HEK293T (cell line): ENCODE measurements at regions not wholly inside any gene's neighbourhood (a gene's known extent, or its start where the extent isn't known, plus 50 kb on each side); places are given as distances from the start of the nearest gene placed in this dataset.

Source experiments
- ARNT ChIP-seq: fragments of 450-650 bp; IDR thresholded peaks from 2 replicates; pipeline ENCODE4 v1.6.1; 2017; ENCODE audit warnings: mild to moderate bottlenecking
- BHLHE40 ChIP-seq: fragments of 450-650 bp; IDR thresholded peaks from 2 replicates; pipeline ENCODE4 v1.6.1; 2016; ENCODE audit warnings: mild to moderate bottlenecking, moderate library complexity, borderline replicate concordance
- ELF4 ChIP-seq: fragments of 450-650 bp; IDR thresholded peaks from 2 replicates; pipeline ENCODE4 v1.6.1; 2017; ENCODE audit warnings: antibody characterized with exemption
- FOXA1 ChIP-seq: fragments of 450-650 bp; IDR thresholded peaks from 2 replicates; pipeline ENCODE4 v1.6.1; 2016; ENCODE audit warnings: mild to moderate bottlenecking
- FOXK2 ChIP-seq: fragments of 450-650 bp; IDR thresholded peaks from 2 replicates; pipeline ENCODE4 v1.6.1; 2016; ENCODE audit warnings: mild to moderate bottlenecking
- FOXM1 ChIP-seq: fragments of 450-650 bp; IDR thresholded peaks from 2 replicates; pipeline ENCODE4 v1.6.1; 2017; ENCODE audit warnings: mild to moderate bottlenecking, borderline replicate concordance
- L3MBTL2 ChIP-seq: fragments of 450-650 bp; conservative IDR thresholded peaks from 2 replicates; pipeline ENCODE4 v1.6.1; 2016; ENCODE audit warnings: mild to moderate bottlenecking
- NFRKB ChIP-seq: fragments of 450-650 bp; IDR thresholded peaks from 2 replicates; pipeline ENCODE4 v1.6.1; 2016; ENCODE audit warnings: mild to moderate bottlenecking, moderate library complexity
- SP1 ChIP-seq: fragments of 450-650 bp; IDR thresholded peaks from 2 replicates; pipeline ENCODE4 v1.6.1; 2017
- SUZ12 ChIP-seq: fragments of 450-650 bp; IDR thresholded peaks from 2 replicates; pipeline ENCODE4 v1.6.1; 2016; ENCODE audit warnings: mild to moderate bottlenecking
- TARDBP ChIP-seq: fragments of 450-650 bp; IDR thresholded peaks from 2 replicates; pipeline ENCODE4 v1.6.1; 2016

DNA sequence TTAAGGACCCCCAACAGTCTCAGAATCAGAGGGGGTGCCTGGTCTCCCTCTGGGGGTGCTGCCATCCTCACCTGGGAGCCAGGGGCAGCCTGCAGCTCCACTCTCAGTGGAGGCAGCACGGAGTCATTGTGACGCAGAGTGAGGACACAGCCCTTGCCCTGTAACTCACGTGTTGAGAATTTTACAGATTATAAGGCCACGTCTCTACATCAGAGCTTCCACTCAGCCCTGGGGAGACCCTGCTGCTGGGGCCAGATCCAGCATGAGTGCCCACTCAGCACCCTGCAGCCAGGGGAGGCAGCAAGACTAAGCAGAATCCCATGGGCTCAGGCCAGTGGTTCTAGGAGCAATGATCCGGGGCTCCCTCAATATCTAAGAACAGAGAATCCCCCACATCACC lies 137.4 kb upstream of the AFDN start:
- TF ChIP-seq NFRKB (no peak), FOXM1 (no peak), SP1 (no peak), BHLHE40 (no peak), L3MBTL2 (no peak), FOXA1 (no peak), FOXK2 (no peak), TARDBP (no peak), ARNT (no peak), ELF4 (no peak), SUZ12 (no peak)
